ENCODE measurements at regions not wholly inside any gene's neighbourhood (a gene's known extent, or its start where the extent isn't known, plus 50 kb on each side); places are given as distances from the start of the nearest gene placed in this dataset.

GRCh38 chr1:65741993-65742392 is 50.7 kb upstream of the PDE4B start:
- no peak for DNase-seq (ENCODE audit: low spot score)
- no peaks in the 10 kb centered on the region for H3K36me3 ChIP-seq (replicated peaks; ENCODE audit: insufficient read depth, low read depth)
- H3K79me2 ChIP-seq: no peaks in the 10 kb centered on the region
- H2AFZ ChIP-seq: no peak overlapping the region
- no peaks in the 10 kb centered on the region for H4K20me1 ChIP-seq (ENCODE audit: insufficient read depth, poor library complexity, severe bottlenecking)
- no peak overlapping the region for H3K4me2 ChIP-seq
- no peaks in the 10 kb centered on the region for H3K9me3 ChIP-seq (ENCODE audit: low read depth)
- no peaks in the 10 kb centered on the region for H3K27me3 ChIP-seq
- no peak for TF ChIP-seq CTCF (IDR thresholded peaks at IDR 0.05; ENCODE audit: poor library complexity)
- no peak for TF ChIP-seq EZH2 (IDR thresholded peaks at IDR 0.05; ENCODE audit: borderline replicate concordance)
- no peak for TF ChIP-seq EZH2phosphoT487 (IDR thresholded peaks at IDR 0.05; ENCODE audit: low read depth, severe bottlenecking, unreplicated experiment)
- WGBS (ENCODE audit: low lambda C conversion rate, missing lambda C conversion rate): 95% methylated on average over 2 of the region's 2 CpGs
- H3K9me2 ChIP-seq (replicated peaks; ENCODE audit: insufficient read depth): no peaks in the 10 kb centered on the region
- no peak overlapping the region for H3K4me3 ChIP-seq
- no peak overlapping the region for H3K27ac ChIP-seq
- no peaks in the 10 kb centered on the region for H3K4me1 ChIP-seq (ENCODE audit: insufficient read depth)

Data from hepatocyte (in vitro differentiated cells).